H1 (cell line): ENCODE measurements at regions not wholly inside any gene's neighbourhood (a gene's known extent, or its start where the extent isn't known, plus 50 kb on each side); places are given as distances from the start of the nearest gene placed in this dataset.

ENCODE experiments used
- CTCF ChIA-PET: fragments of 300-600 bp; sonication (Branson Sonifier 250); formaldehyde crosslinking; loops from one replicate; lab custom pipeline; 2021; ENCODE audit not compliant: partially characterized antibody; lab: Charles Lee
- POLR2A ChIA-PET: fragments of 300-600 bp; sonication (Branson Sonifier 250); formaldehyde crosslinking; loops from one replicate; lab custom pipeline; 2021; ENCODE audit warnings: inconsistent platforms; ENCODE audit not compliant: partially characterized antibody; lab: Charles Lee
- DNase-seq, 2 experiments: peaks; one replicate each; pipeline versions ENCODE4 v3.0.0 to v3.0.0-alpha.2; 2010 to 2022; ENCODE audit warnings: low spot score in 2 of 2, low read depth in 1 of 2, mixed read lengths in 1 of 2
- FAIRE-seq: peaks from 2 replicates; lab custom pipeline; 2011; peaks lifted over from hg19 to GRCh38; lab: Jason Lieb, UNC
- H2AFZ ChIP-seq: 2 replicates; pipeline ENCODE4 v1.8.1; 2012; ENCODE audit warnings: low read length, inconsistent platforms
- H2AK5ac ChIP-seq: 2 replicates; pipeline ENCODE4 v1.6.1; 2013; ENCODE audit warnings: low read depth, low read length
- H2BK120ac ChIP-seq: replicated peaks from 2 replicates; pipeline ENCODE3; 2013; ENCODE audit warnings: low read depth, low read length, inconsistent platforms
- H2BK12ac ChIP-seq: 2 replicates; pipeline ENCODE4 v1.6.1; 2013; ENCODE audit warnings: low read depth, low read length
- H2BK15ac ChIP-seq: 2 replicates; pipeline ENCODE4 v1.6.1; 2013; ENCODE audit warnings: low read length
- H2BK20ac ChIP-seq: 2 replicates; pipeline ENCODE4 v1.6.1; 2013; ENCODE audit warnings: low read length
- H2BK5ac ChIP-seq: 2 replicates; pipeline ENCODE4 v1.6.1; 2013; ENCODE audit warnings: low read depth, low read length
- H3K14ac ChIP-seq: 2 replicates; pipeline ENCODE4 v1.6.1; 2013; ENCODE audit warnings: inconsistent platforms; ENCODE audit not compliant: insufficient read length
- H3K18ac ChIP-seq: 2 replicates; pipeline ENCODE4 v1.6.1; 2013; ENCODE audit warnings: low read length; ENCODE audit errors: extremely low read depth
- H3K23ac ChIP-seq: 2 replicates; pipeline ENCODE4 v1.6.1; 2013; ENCODE audit warnings: inconsistent platforms; ENCODE audit not compliant: insufficient read length
- H3K23me2 ChIP-seq: 2 replicates; pipeline ENCODE4 v1.6.1; 2013; ENCODE audit warnings: low read depth, low read length
- H3K27ac ChIP-seq: 2 replicates; pipeline ENCODE4 v1.6.1; 2011; ENCODE audit warnings: low read depth, low read length, inconsistent platforms
- H3K27me3 ChIP-seq, 4 experiments: replicated peaks in 1 of 4; 1 replicate in 1 of 4; 2 replicates in 3 of 4; pipeline versions ENCODE4 v1.6.1 to v1.8.1; 2011 to 2013; ENCODE audit warnings: low read length in 3 of 4, mild to moderate bottlenecking in 3 of 4, inconsistent platforms in 2 of 4, mixed read lengths in 2 of 4, moderate library complexity in 1 of 4; ENCODE audit not compliant: control insufficient read depth in 3 of 4, insufficient read depth in 3 of 4; ENCODE audit errors: extremely low read depth in 1 of 4
- H3K36me3 ChIP-seq, 4 experiments: 2 replicates each; pipeline versions ENCODE4 v1.6.1 to v1.8.1; 2011 to 2013; ENCODE audit warnings: mild to moderate bottlenecking in 4 of 4, low read length in 3 of 4, moderate library complexity in 2 of 4, control low read depth in 1 of 4, inconsistent platforms in 1 of 4; ENCODE audit not compliant: insufficient read depth in 4 of 4, control insufficient read depth in 2 of 4
- H3K4ac ChIP-seq: replicated peaks from 2 replicates; pipeline ENCODE3; 2013; ENCODE audit warnings: low read length, low read depth, mixed read lengths, inconsistent platforms; ENCODE audit not compliant: insufficient read length
- H3K4me1 ChIP-seq, 4 experiments: replicated peaks in 1 of 4; 1 replicate in 1 of 4; 2 replicates in 3 of 4; pipeline versions ENCODE4 v1.6.1 to v1.8.1; 2011 to 2013; ENCODE audit warnings: low read length in 3 of 4, inconsistent platforms in 2 of 4, mixed read lengths in 1 of 4; ENCODE audit not compliant: insufficient read depth in 4 of 4, control insufficient read depth in 3 of 4
- H3K4me2 ChIP-seq, 2 experiments: 2 replicates each; pipeline versions ENCODE4 v1.6.1 to v1.8.1; 2011 to 2013; ENCODE audit warnings: low read depth in 2 of 2, low read length in 2 of 2, control low read depth in 1 of 2, inconsistent platforms in 1 of 2, mild to moderate bottlenecking in 1 of 2; ENCODE audit not compliant: insufficient read depth in 1 of 2
- H3K4me3 ChIP-seq, 4 experiments: fragments of 200-600, 300-600 bp in 1 of 4; sonication (generic), shearing (Covaris generic), sonication (Bioruptor Twin) in 1 of 4; 2 replicates each; pipeline versions ENCODE4 v1.5.1 to v1.8.1; 2011 to 2016; ENCODE audit warnings: low read length in 4 of 4, low read depth in 3 of 4, control low read depth in 2 of 4, inconsistent platforms in 2 of 4, mild to moderate bottlenecking in 2 of 4, mixed read lengths in 1 of 4, moderate library complexity in 1 of 4; ENCODE audit not compliant: insufficient read depth in 2 of 4; ENCODE audit errors: extremely low read depth in 1 of 4
- H3K56ac ChIP-seq: replicated peaks from 2 replicates; pipeline ENCODE3; 2013; ENCODE audit warnings: low read depth, mild to moderate bottlenecking, mixed read lengths, low read length, inconsistent platforms; ENCODE audit not compliant: insufficient read length
- H3K79me1 ChIP-seq: 2 replicates; pipeline ENCODE4 v1.6.1; 2013; ENCODE audit warnings: low read depth, low read length, control low read depth
- H3K79me2 ChIP-seq, 2 experiments: 2 replicates each; pipeline versions ENCODE4 v1.6.1 to v1.8.1; 2012 to 2013; ENCODE audit warnings: low read length in 2 of 2, mild to moderate bottlenecking in 2 of 2, inconsistent platforms in 1 of 2; ENCODE audit not compliant: insufficient read depth in 2 of 2, control insufficient read depth in 1 of 2
- H3K9ac ChIP-seq, 4 experiments: replicated peaks in 1 of 4; 1 replicate in 1 of 4; 2 replicates in 3 of 4; pipeline versions ENCODE4 v1.6.1 to v1.8.1; 2011 to 2013; ENCODE audit warnings: low read depth in 3 of 4, low read length in 3 of 4, control low read depth in 2 of 4, mild to moderate bottlenecking in 2 of 4, moderate library complexity in 2 of 4, inconsistent platforms in 1 of 4; ENCODE audit errors: extremely low read depth in 1 of 4
- H3K9me3 ChIP-seq, 2 experiments: 2 replicates each; pipeline versions ENCODE4 v1.6.1 to v1.8.1; 2012 to 2013; ENCODE audit warnings: mild to moderate bottlenecking in 2 of 2, moderate library complexity in 2 of 2, control low read depth in 1 of 2, inconsistent platforms in 1 of 2, low read depth in 1 of 2, low read length in 1 of 2, mixed read lengths in 1 of 2; ENCODE audit not compliant: insufficient read depth in 2 of 2
- H4K20me1 ChIP-seq, 2 experiments: replicated peaks in 1 of 2; 2 replicates each; pipeline versions ENCODE3 to v1.8.1; 2011 to 2013; ENCODE audit warnings: inconsistent platforms in 2 of 2, low read length in 2 of 2, mild to moderate bottlenecking in 1 of 2; ENCODE audit not compliant: insufficient read depth in 2 of 2, control insufficient read depth in 1 of 2
- H4K5ac ChIP-seq: 2 replicates; pipeline ENCODE4 v1.6.1; 2013; ENCODE audit warnings: low read length, low read depth, mixed read lengths, inconsistent platforms; ENCODE audit not compliant: insufficient read length
- H4K8ac ChIP-seq: 2 replicates; pipeline ENCODE4 v1.8.0; 2013; ENCODE audit warnings: mild to moderate bottlenecking, moderate library complexity, low read length, inconsistent platforms; ENCODE audit not compliant: insufficient read depth; ENCODE audit errors: extremely low read depth
- H4K91ac ChIP-seq: replicated peaks from 2 replicates; pipeline ENCODE3; 2013; ENCODE audit warnings: low read length, mixed read lengths, inconsistent platforms; ENCODE audit not compliant: insufficient read length
- CEBPB ChIP-seq: IDR thresholded peaks from 2 replicates; pipeline ENCODE4 v1.6.1; 2012; ENCODE audit warnings: low read depth, low read length
- CREB1 ChIP-seq: IDR thresholded peaks from 2 replicates; pipeline ENCODE4 v1.6.1; 2012; ENCODE audit warnings: inconsistent platforms
- CTBP2 ChIP-seq: IDR thresholded peaks from 2 replicates; pipeline ENCODE4 v1.7.0; 2011; ENCODE audit warnings: borderline replicate concordance, mild to moderate bottlenecking, moderate library complexity, mixed read lengths, low read length; ENCODE audit not compliant: insufficient read depth, insufficient read length
- FOSL1 ChIP-seq: IDR thresholded peaks from 2 replicates; pipeline ENCODE4 v1.6.1; 2011; ENCODE audit warnings: mild to moderate bottlenecking, low read depth, low read length, moderate library complexity; ENCODE audit not compliant: insufficient read depth
- GTF2F1 ChIP-seq: IDR thresholded peaks from 2 replicates; pipeline ENCODE4 v1.6.1; 2012; ENCODE audit warnings: low read depth, low read length, improper control_type of control experiment, borderline replicate concordance
- JUND ChIP-seq: IDR thresholded peaks from 2 replicates; pipeline ENCODE4 v1.6.1; 2011; ENCODE audit warnings: mild to moderate bottlenecking, improper control_type of control experiment, low read length
- MAX ChIP-seq: IDR thresholded peaks from 2 replicates; pipeline ENCODE4 v1.6.1; 2012; ENCODE audit warnings: inconsistent platforms
- NRF1 ChIP-seq: IDR thresholded peaks from 2 replicates; pipeline ENCODE4 v1.6.1; 2011; ENCODE audit warnings: mild to moderate bottlenecking, low read depth, low read length, improper control_type of control experiment
- RFX5 ChIP-seq: IDR thresholded peaks from 2 replicates; pipeline ENCODE4 v1.6.1; 2011; ENCODE audit warnings: low read depth, low read length, improper control_type of control experiment, borderline replicate concordance
- SAP30 ChIP-seq: fragments of 300-600 bp; sonication (generic); IDR thresholded peaks from 2 replicates; pipeline ENCODE4 v1.7.1; 2012; ENCODE audit warnings: low read length, moderate library complexity, mild to moderate bottlenecking, inconsistent platforms; ENCODE audit not compliant: insufficient read depth, insufficient replicate concordance
- SIX5 ChIP-seq: IDR thresholded peaks from 2 replicates; pipeline ENCODE4 v1.6.1; 2011; ENCODE audit warnings: mild to moderate bottlenecking, low read depth, low read length
- SRF ChIP-seq: IDR thresholded peaks from 2 replicates; pipeline ENCODE4 v1.6.1; 2011; ENCODE audit warnings: mild to moderate bottlenecking, low read depth, low read length, moderate library complexity
- SUZ12 ChIP-seq: fragments of 200-600 bp; sonication (generic); IDR thresholded peaks from 2 replicates; pipeline ENCODE4 v1.6.1; 2012; ENCODE audit warnings: mild to moderate bottlenecking, inconsistent platforms, low read length, moderate library complexity, mixed read lengths
- TBP ChIP-seq: IDR thresholded peaks from 2 replicates; pipeline ENCODE4 v1.6.1; 2011; ENCODE audit warnings: low read depth, low read length, improper control_type of control experiment
- WGBS, 2 experiments: shearing (Covaris generic) in 1 of 2; methylation state at CpG; one replicate each; pipeline versions ENCODE4 v1.1.6 to v1.1.7; 2013 to 2015; ENCODE audit warnings: low lambda C conversion rate in 2 of 2, mixed read lengths in 2 of 2, inconsistent platforms in 1 of 2, low coverage in 1 of 2, missing lambda C conversion rate in 1 of 2; ENCODE audit not compliant: insufficient replicate concordance in 2 of 2, insufficient coverage in 1 of 2, insufficient read length in 1 of 2; ENCODE audit errors: extremely low coverage in 1 of 2, missing lambda C conversion rate in 1 of 2; 5-methylcytosine and 5-hydroxymethylcytosine counted together

- no peak overlapping the region for H3K14ac ChIP-seq
- H3K9me3 ChIP-seq = 0 out of 4 replicates have a peak, but pooled peaks cover 0 to 3% of the 10 kb centered on the region in 2 experiments
- no peak overlapping the region for H2AFZ ChIP-seq
- no peak overlapping the region for H2BK15ac ChIP-seq
- no peak overlapping the region for H3K4me3 ChIP-seq
- H3K4me1 ChIP-seq = peaks cover 0 to 12% (median 4%) of the 10 kb centered on the region in 4 experiments; a peak in 4 of 7 replicates
- H3K56ac ChIP-seq = no peak overlapping the region
- no peak overlapping the region for H3K23ac ChIP-seq
- H3K36me3 ChIP-seq = no peaks in the 10 kb centered on the region
- H2BK20ac ChIP-seq = no peak overlapping the region
- CTCF ChIA-PET = no interaction called here
- no peak overlapping the region for H2BK120ac ChIP-seq
- no peak overlapping the region for H4K5ac ChIP-seq
- H3K18ac ChIP-seq = no peak overlapping the region
- H4K91ac ChIP-seq = no peak overlapping the region
- no peaks in the 10 kb centered on the region for H3K79me1 ChIP-seq
- H2BK12ac ChIP-seq = no peak overlapping the region
- 87% methylated on average over 1 of the region's 1 CpG; no CpG with 5 or more reads in 1 of the 2 experiments for WGBS, 2 experiments
- H3K4ac ChIP-seq = no peak overlapping the region
- DNase-seq (no peak), FAIRE-seq (no peak)
- POLR2A ChIA-PET = interaction anchor here (1.5 kb wide), 1 partner anchor 29 kb away, joined by 3 read pairs; no protein-coding TSS in a partner anchor
- H2AK5ac ChIP-seq = no peak overlapping the region
- H3K23me2 ChIP-seq = no peaks in the 10 kb centered on the region
- no peak overlapping the region for H2BK5ac ChIP-seq
- no peaks in the 10 kb centered on the region for H4K20me1 ChIP-seq
- H3K27me3 ChIP-seq = no peaks in the 10 kb centered on the region
- H3K9ac ChIP-seq = no peak overlapping the region
- no peak overlapping the region for H4K8ac ChIP-seq
- no peak overlapping the region for H3K27ac ChIP-seq
- H3K4me2 ChIP-seq = no peak overlapping the region
- TF ChIP-seq SUZ12 (no peak), MAX (no peak), GTF2F1 (no peak), CEBPB (no peak), SRF (no peak), NRF1 (no peak), CREB1 (no peak), SIX5 (no peak), CTBP2 (no peak), TBP (no peak), SAP30 (no peak), JUND (no peak), RFX5 (no peak), FOSL1 (no peak)
- no peaks in the 10 kb centered on the region for H3K79me2 ChIP-seq
These were observed 95.9 kb downstream of the LMO4 start for GRCh38 chr1:87424541-87424940.
